OCI-LY3 (cell line): ENCODE measurements at regions not wholly inside any gene's neighbourhood (a gene's known extent, or its start where the extent isn't known, plus 50 kb on each side); places are given as distances from the start of the nearest gene placed in this dataset.

Experiments
- H2AFZ ChIP-seq: fragments of 200-600, 300-600 bp; shearing (Covaris generic); 2 replicates; pipeline ENCODE4 v1.6.0; 2014; ENCODE audit warnings: antibody characterized with exemption, low read depth, low read length
- H3K27ac ChIP-seq: fragments of 200-600, 300-600 bp; sonication (generic); 2 replicates; pipeline ENCODE4 v1.5.1; 2014; ENCODE audit warnings: mild to moderate bottlenecking, low read length, moderate library complexity, mixed read lengths
- H3K27me3 ChIP-seq: fragments of 200-600, 300-600 bp; sonication (generic); 2 replicates; pipeline ENCODE4 v1.6.1; 2014; ENCODE audit warnings: low read depth, low read length, mixed read lengths
- H3K36me3 ChIP-seq: fragments of 200-600, 300-600 bp; sonication (generic); replicated peaks from 2 replicates; pipeline ENCODE3; 2014; ENCODE audit warnings: low read depth, low read length, mixed read lengths
- H3K4me1 ChIP-seq: fragments of 300-600, 200-600 bp; sonication (generic); 2 replicates; pipeline ENCODE4 v1.6.1; 2014; ENCODE audit warnings: low read length, mixed read lengths
- H3K4me2 ChIP-seq: fragments of 200-600, 300-600 bp; sonication (generic); 2 replicates; pipeline ENCODE4 v1.6.1; 2014; ENCODE audit warnings: low read length, mixed read lengths
- H3K4me3 ChIP-seq: fragments of 300-600, 200-600 bp; sonication (generic); 2 replicates; pipeline ENCODE4 v1.5.1; 2014; ENCODE audit warnings: antibody characterized with exemption, mild to moderate bottlenecking, low read length, moderate library complexity
- H3K79me2 ChIP-seq: fragments of 300-600, 200-600 bp; shearing (Covaris generic); 2 replicates; pipeline ENCODE4 v1.6.1; 2014; ENCODE audit warnings: mild to moderate bottlenecking, low read length, mixed read lengths
- H3K9ac ChIP-seq: fragments of 300-600, 200-600 bp; shearing (Covaris generic); 2 replicates; pipeline ENCODE4 v1.6.0; 2014; ENCODE audit warnings: mild to moderate bottlenecking, low read length, moderate library complexity
- H3K9me3 ChIP-seq: fragments of 200-600, 300-600 bp; shearing (Covaris generic); 2 replicates; pipeline ENCODE4 v1.6.1; 2014; ENCODE audit warnings: low read length, mixed read lengths; ENCODE audit not compliant: insufficient read depth
- H4K20me1 ChIP-seq: fragments of 200-600, 300-600 bp; sonication (generic); 2 replicates; pipeline ENCODE4 v1.6.1; 2016; ENCODE audit warnings: low read length, mixed read lengths; ENCODE audit not compliant: insufficient read depth
- EZH2phosphoT487 ChIP-seq: fragments of 200-600 bp; shearing (Covaris generic); IDR thresholded peaks from 2 replicates; pipeline ENCODE4 v1.6.1; 2018; ENCODE audit warnings: antibody characterized with exemption, mixed run types, low read depth
- TF ChIP-seq, protein P1 (sequence below): fragments of 200-600, 300-600 bp; sonication (generic); IDR thresholded peaks from 2 replicates; pipeline ENCODE4 v1.5.1; 2014; ENCODE audit warnings: antibody characterized with exemption, low read length, low read depth

DNA sequence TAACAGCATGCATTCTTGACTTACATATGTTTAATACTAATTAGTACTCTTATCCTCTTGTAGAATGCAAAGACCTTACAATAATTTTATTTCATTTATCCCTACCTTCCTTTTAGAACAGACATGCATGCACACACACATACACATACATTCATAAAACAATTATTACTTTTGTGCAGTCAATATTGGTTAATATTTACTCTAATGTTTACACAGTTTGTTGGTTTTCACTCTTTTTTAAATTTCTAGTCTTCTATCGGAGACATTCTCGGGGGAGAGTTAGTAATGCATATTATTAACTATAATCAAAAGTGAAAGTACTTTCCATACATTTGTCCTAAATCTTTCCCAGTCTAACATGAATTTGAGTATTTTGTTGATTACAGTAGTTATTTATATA, 317.7 kb upstream of the DPH6 start:
- Histone ChIP-seq H3K4me2 (no peak overlapping the region), H3K79me2 (no peaks in the 10 kb centered on the region), H3K36me3 (no peaks in the 10 kb centered on the region), H3K4me3 (no peak overlapping the region), H2AFZ (no peak overlapping the region), H3K9me3 (no peaks in the 10 kb centered on the region), H3K27me3 (no peaks in the 10 kb centered on the region), H3K27ac (no peak overlapping the region), H3K4me1 (no peaks in the 10 kb centered on the region), H4K20me1 (no peaks in the 10 kb centered on the region), H3K9ac (no peak overlapping the region)
- TF ChIP-seq, protein P1, sequence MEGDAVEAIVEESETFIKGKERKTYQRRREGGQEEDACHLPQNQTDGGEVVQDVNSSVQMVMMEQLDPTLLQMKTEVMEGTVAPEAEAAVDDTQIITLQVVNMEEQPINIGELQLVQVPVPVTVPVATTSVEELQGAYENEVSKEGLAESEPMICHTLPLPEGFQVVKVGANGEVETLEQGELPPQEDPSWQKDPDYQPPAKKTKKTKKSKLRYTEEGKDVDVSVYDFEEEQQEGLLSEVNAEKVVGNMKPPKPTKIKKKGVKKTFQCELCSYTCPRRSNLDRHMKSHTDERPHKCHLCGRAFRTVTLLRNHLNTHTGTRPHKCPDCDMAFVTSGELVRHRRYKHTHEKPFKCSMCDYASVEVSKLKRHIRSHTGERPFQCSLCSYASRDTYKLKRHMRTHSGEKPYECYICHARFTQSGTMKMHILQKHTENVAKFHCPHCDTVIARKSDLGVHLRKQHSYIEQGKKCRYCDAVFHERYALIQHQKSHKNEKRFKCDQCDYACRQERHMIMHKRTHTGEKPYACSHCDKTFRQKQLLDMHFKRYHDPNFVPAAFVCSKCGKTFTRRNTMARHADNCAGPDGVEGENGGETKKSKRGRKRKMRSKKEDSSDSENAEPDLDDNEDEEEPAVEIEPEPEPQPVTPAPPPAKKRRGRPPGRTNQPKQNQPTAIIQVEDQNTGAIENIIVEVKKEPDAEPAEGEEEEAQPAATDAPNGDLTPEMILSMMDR: no peak
- no peak for TF ChIP-seq EZH2phosphoT487

DNA sequence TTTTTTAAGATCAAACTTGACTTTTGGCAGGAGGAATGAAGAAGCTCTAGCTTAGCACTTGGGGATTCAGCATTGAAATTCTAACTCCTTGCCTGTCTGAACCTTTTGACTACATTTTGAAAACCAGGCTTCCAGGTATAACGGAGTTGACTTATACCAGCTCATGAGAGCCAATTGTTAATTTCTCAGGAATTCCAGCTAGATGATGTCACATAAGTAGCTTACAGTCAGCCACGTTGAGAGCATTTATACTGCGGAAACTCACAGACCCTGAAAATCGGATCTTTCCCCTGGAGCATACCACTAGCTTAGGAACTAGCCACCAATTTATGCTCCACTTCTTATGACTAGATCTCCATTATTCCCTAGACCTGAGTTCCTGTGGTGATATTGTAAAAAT, 321.4 kb upstream of the DPH6 start:
- no peaks in the 10 kb centered on the region for H4K20me1 ChIP-seq
- H3K36me3 ChIP-seq: no peaks in the 10 kb centered on the region
- no peak overlapping the region for H3K4me2 ChIP-seq
- no peaks in the 10 kb centered on the region for H3K27me3 ChIP-seq
- H3K4me3 ChIP-seq: no peak overlapping the region
- no peaks in the 10 kb centered on the region for H3K79me2 ChIP-seq
- no peak overlapping the region for H2AFZ ChIP-seq
- no peak overlapping the region for H3K27ac ChIP-seq
- H3K4me1 ChIP-seq: no peaks in the 10 kb centered on the region
- no peak overlapping the region for H3K9ac ChIP-seq
- no peaks in the 10 kb centered on the region for H3K9me3 ChIP-seq
- TF ChIP-seq, protein P1: no peak
- TF ChIP-seq EZH2phosphoT487: no peak

DNA sequence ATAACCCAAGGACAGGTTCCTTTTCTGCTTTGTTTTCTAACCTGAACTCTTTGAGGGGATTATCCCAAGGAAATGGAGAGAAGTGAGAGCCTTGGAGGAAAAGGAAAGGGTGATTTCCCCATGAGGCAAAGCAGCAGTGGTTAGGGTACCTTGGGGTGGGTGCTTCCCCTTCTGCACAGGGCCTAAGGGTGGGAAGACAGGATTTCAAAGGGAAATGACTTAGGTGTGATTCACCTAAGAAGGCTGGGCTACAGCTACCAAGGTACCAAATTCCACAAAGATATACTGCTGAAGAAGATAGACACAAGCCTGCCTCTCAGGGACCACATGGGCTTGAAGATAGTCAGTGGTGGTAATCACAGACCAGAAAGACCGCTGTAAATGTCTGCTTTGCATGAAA, 325.3 kb upstream of the DPH6 start:
- H4K20me1 ChIP-seq: no peaks in the 10 kb centered on the region
- H3K4me3 ChIP-seq: no peak overlapping the region
- H3K9me3 ChIP-seq: no peaks in the 10 kb centered on the region
- TF ChIP-seq, protein P1: no peak
- no peak for TF ChIP-seq EZH2phosphoT487
- H3K79me2 ChIP-seq: no peaks in the 10 kb centered on the region
- H2AFZ ChIP-seq: no peak overlapping the region
- H3K4me1 ChIP-seq: no peaks in the 10 kb centered on the region
- H3K36me3 ChIP-seq: no peaks in the 10 kb centered on the region
- no peak overlapping the region for H3K27ac ChIP-seq
- H3K27me3 ChIP-seq: no peaks in the 10 kb centered on the region
- no peak overlapping the region for H3K9ac ChIP-seq
- H3K4me2 ChIP-seq: no peak overlapping the region

DNA sequence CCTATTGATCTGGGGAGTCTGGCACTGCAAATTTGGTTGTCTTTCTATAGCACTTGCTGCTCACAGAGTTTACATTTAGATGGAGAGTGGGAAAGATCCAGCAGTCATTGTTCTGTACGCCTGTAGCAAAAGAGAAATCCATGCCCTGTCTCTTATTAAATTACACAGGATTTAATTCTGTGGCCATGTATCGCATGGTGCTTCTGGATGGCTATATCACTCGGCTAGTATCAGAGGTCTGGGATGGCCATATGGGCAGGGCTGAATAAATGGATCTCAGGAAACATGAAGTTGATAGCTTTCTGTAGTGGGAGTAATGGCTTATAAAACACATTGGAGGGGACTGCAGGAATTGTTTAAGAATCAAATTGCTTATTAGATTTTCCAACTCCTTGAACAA, 325.8 kb upstream of the DPH6 start:
- Histone ChIP-seq H3K4me2 (no peak overlapping the region), H3K79me2 (no peaks in the 10 kb centered on the region), H4K20me1 (no peaks in the 10 kb centered on the region), H2AFZ (no peak overlapping the region), H3K4me3 (no peak overlapping the region), H3K27me3 (no peaks in the 10 kb centered on the region), H3K36me3 (no peaks in the 10 kb centered on the region), H3K9me3 (no peaks in the 10 kb centered on the region), H3K4me1 (no peaks in the 10 kb centered on the region), H3K9ac (no peak overlapping the region), H3K27ac (no peak overlapping the region)
- TF ChIP-seq EZH2phosphoT487: no peak
- TF ChIP-seq, protein P1: no peak
